Fibroblast of the aortic adventitia (primary cell): ENCODE measurements at regions not wholly inside any gene's neighbourhood (a gene's known extent, or its start where the extent isn't known, plus 50 kb on each side); places are given as distances from the start of the nearest gene placed in this dataset.
"Not testable (repeated sequence)": the region's sequence is repeated elsewhere in the genome, so short reads cannot be mapped to it uniquely, and the experiment has no call there.

ENCODE experiments used
- DNase-seq: peaks from one replicate; pipeline ENCODE4 v3.0.0-alpha.2; 2010; ENCODE audit warnings: low read depth
- H3K4me3 ChIP-seq: 2 replicates; pipeline ENCODE4 v1.5.1; 2011; ENCODE audit warnings: low read depth, mild to moderate bottlenecking, control low read depth, low read length, moderate library complexity
- CTCF ChIP-seq: IDR thresholded peaks from 2 replicates; pipeline ENCODE4 v1.5.1; 2011; ENCODE audit warnings: mild to moderate bottlenecking, low read length, control low read depth, inconsistent platforms; ENCODE audit not compliant: insufficient read depth

GRCh38 chrX:65331371-65331770 is 203.2 kb downstream of the LAS1L start:
- no peak for TF ChIP-seq CTCF
- DNase-seq = no peak
- no peak overlapping the region for H3K4me3 ChIP-seq

GRCh38 chrX:65300104-65300809 is 234.3 kb downstream of the LAS1L start:
- TF ChIP-seq CTCF = no peak
- H3K4me3 ChIP-seq = no peak overlapping the region

GRCh38 chrX:65282905-65283304 is 251.7 kb downstream of the LAS1L start:
- DNase-seq, H3K4me3 ChIP-seq: not testable (repeated sequence)

More at GRCh38 chrX:65300104-65300809, 234.3 kb downstream of the LAS1L start:
- DNase-seq = no peak

DNA sequence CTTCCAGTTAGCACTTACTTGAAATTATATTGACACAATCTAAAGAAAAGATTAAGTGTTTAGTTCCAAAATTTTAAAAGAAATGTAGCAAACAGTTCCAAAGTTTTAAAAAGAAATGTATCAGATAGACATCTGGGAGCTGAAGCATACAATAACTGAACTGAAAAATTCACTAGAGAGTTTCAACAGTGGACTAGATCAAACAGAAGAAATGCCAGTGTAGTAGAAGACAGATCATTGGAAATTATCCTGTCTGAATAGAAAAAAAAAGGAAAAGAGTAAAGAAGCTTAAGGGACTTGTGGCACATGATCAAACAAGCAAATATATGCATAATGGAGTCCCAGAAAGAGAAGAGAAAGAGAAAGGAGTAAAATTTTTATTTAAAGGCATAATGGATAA is 261.4 kb downstream of the LAS1L start:
- H3K4me3 ChIP-seq = no peak overlapping the region
- no peak for TF ChIP-seq CTCF
- no peak for DNase-seq

GRCh38 chrX:65266482-65266881 is 268.1 kb downstream of the LAS1L start:
- no peak for DNase-seq
- no peak overlapping the region for H3K4me3 ChIP-seq
- TF ChIP-seq CTCF = no peak

GRCh38 chrX:65253817-65254216 is 277.6 kb upstream of the ZC4H2 start:
- TF ChIP-seq CTCF = no peak
- no peak overlapping the region for H3K4me3 ChIP-seq
- no peak for DNase-seq

DNA sequence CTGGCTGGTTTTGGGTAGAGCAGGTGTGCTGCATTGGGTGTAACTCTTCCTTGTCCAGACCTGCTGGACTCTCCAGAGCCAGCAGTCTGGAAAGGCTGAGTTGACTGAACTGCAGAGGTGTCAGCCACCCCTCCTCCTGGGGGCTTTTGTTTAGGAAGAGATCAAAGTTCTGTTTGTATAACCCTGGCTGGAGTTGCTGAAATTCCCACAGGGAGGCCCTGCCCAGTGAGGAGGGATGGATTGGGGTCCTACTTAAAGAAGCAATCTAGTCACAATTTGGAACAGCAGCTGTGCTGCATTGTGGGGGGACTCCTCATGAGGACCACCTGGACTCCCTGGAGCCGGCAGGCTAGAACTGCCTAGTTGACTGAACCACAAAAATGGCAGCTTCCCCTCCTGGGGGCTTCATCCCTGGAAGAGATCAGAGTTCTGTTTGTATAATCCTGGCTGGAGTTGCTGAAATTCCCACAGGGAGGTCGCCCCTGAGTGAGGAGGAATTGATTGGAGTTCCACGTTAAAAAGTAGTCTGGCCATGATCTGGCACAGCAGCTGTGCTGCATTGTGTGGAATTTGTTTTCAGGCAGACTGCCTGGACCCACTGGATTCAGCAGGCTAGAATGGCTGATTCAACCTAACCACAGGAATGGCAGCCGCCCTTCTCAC is 264.9 kb upstream of the ZC4H2 start:
- no peak for TF ChIP-seq CTCF
- no peak for DNase-seq
- no peak overlapping the region for H3K4me3 ChIP-seq
